D721Med (cell line): ENCODE measurements at regions not wholly inside any gene's neighbourhood (a gene's known extent, or its start where the extent isn't known, plus 50 kb on each side); places are given as distances from the start of the nearest gene placed in this dataset.

ENCODE experiments used
- DNase-seq: peaks from one replicate; pipeline ENCODE4 v3.0.0; 2011; ENCODE audit warnings: low spot score; ENCODE audit not compliant: insufficient read length
- FAIRE-seq: peaks from 2 replicates; lab custom pipeline; 2011; peaks lifted over from hg19 to GRCh38; lab: Jason Lieb, UNC
- CTCF ChIP-seq: IDR thresholded peaks from 2 replicates; pipeline ENCODE4 v1.5.1; 2012; ENCODE audit warnings: mild to moderate bottlenecking, control low read depth; ENCODE audit not compliant: insufficient read depth; ENCODE audit errors: missing control alignments

GRCh38 chr2:103230796-103231195 is 469.0 kb downstream of the TMEM182 start:
- no peak for TF ChIP-seq CTCF
- no peak for DNase-seq
- FAIRE-seq = no peak

- TF ChIP-seq CTCF = no peak
- no peak for DNase-seq
- no peak for FAIRE-seq
Observed at GRCh38 chr2:103232865-103233264, 471.0 kb downstream of the TMEM182 start.

GRCh38 chr2:103233691-103234090 is 471.9 kb downstream of the TMEM182 start:
- FAIRE-seq = peak; percentile 55
- TF ChIP-seq CTCF = no peak
- peak; percentile 15 for DNase-seq

- DNase-seq (no peak), FAIRE-seq (peak; percentile 63)
- no peak for TF ChIP-seq CTCF
Observed at GRCh38 chr2:103235283-103235682, 473.5 kb downstream of the TMEM182 start.

- FAIRE-seq = no peak
- no peak for TF ChIP-seq CTCF
- DNase-seq = no peak
Observed at GRCh38 chr2:103249462-103249861, 487.6 kb downstream of the TMEM182 start.

GRCh38 chr2:103252781-103253180 is 490.9 kb downstream of the TMEM182 start:
- FAIRE-seq (no peak), DNase-seq (no peak)
- TF ChIP-seq CTCF = no peak

- DNase-seq (no peak), FAIRE-seq (no peak)
- TF ChIP-seq CTCF = no peak
Observed at GRCh38 chr2:103254611-103255010, 492.8 kb downstream of the TMEM182 start.
